Hepatocyte (in vitro differentiated cells): ENCODE measurements at regions not wholly inside any gene's neighbourhood (a gene's known extent, or its start where the extent isn't known, plus 50 kb on each side); places are given as distances from the start of the nearest gene placed in this dataset.

Experiments used
- EZH2 ChIP-seq: fragments of 200-600 bp; sonication (generic); IDR thresholded peaks from 2 replicates; pipeline ENCODE4 v1.6.1; 2016; ENCODE audit warnings: antibody characterized with exemption, mild to moderate bottlenecking, borderline replicate concordance
- EZH2phosphoT487 ChIP-seq: fragments of 200-600 bp; sonication (generic); IDR thresholded peaks from one replicate; pipeline ENCODE4 v1.6.1; 2018; ENCODE audit warnings: antibody characterized with exemption, mild to moderate bottlenecking, low read depth, moderate library complexity; ENCODE audit not compliant: unreplicated experiment, severe bottlenecking
- TF ChIP-seq, protein P1 (sequence below): fragments of 200-600 bp; sonication (generic); IDR thresholded peaks from 2 replicates; pipeline ENCODE4 v1.5.1; 2016; ENCODE audit warnings: antibody characterized with exemption, mild to moderate bottlenecking; ENCODE audit not compliant: poor library complexity

DNA sequence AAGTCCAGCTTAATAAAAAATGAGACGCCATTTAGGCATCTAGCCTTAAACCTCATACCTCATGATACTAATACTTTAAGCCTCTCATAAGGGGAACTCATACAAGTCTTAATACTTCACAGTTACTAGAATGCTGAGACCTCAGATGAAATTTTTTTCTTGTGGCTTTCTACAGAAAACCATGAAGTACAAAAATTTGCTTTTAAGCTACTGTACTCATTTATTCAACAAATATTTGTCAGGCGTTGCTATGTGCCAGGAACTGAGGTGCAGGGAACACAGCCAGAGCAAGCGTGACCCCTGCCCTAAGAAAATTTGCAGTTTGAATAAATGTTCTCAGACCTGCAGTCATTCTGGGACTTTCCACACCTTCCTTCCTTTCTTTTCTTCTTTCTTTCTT lies 150.6 kb downstream of the MRPL39 start:
- TF ChIP-seq, protein P1, sequence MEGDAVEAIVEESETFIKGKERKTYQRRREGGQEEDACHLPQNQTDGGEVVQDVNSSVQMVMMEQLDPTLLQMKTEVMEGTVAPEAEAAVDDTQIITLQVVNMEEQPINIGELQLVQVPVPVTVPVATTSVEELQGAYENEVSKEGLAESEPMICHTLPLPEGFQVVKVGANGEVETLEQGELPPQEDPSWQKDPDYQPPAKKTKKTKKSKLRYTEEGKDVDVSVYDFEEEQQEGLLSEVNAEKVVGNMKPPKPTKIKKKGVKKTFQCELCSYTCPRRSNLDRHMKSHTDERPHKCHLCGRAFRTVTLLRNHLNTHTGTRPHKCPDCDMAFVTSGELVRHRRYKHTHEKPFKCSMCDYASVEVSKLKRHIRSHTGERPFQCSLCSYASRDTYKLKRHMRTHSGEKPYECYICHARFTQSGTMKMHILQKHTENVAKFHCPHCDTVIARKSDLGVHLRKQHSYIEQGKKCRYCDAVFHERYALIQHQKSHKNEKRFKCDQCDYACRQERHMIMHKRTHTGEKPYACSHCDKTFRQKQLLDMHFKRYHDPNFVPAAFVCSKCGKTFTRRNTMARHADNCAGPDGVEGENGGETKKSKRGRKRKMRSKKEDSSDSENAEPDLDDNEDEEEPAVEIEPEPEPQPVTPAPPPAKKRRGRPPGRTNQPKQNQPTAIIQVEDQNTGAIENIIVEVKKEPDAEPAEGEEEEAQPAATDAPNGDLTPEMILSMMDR: no peak
- TF ChIP-seq EZH2 (no peak), EZH2phosphoT487 (no peak)
